GM12872 (cell line): ENCODE measurements at regions not wholly inside any gene's neighbourhood (a gene's known extent, or its start where the extent isn't known, plus 50 kb on each side); places are given as distances from the start of the nearest gene placed in this dataset.

Experiments used
- CTCF ChIP-seq: IDR thresholded peaks from 3 replicates; pipeline ENCODE4 v1.5.1; 2011; ENCODE audit warnings: low read depth, mild to moderate bottlenecking, low read length, moderate library complexity; ENCODE audit not compliant: insufficient read depth

GRCh38 chr15:69996321-69997160 is 101.2 kb downstream of the TLE3 start:
- no peak for TF ChIP-seq CTCF

GRCh38 chr15:69997161-69997485 is 100.6 kb downstream of the TLE3 start:
- TF ChIP-seq CTCF = no peak
